ENCODE measurements at regions not wholly inside any gene's neighbourhood (a gene's known extent, or its start where the extent isn't known, plus 50 kb on each side); places are given as distances from the start of the nearest gene placed in this dataset.

DNA sequence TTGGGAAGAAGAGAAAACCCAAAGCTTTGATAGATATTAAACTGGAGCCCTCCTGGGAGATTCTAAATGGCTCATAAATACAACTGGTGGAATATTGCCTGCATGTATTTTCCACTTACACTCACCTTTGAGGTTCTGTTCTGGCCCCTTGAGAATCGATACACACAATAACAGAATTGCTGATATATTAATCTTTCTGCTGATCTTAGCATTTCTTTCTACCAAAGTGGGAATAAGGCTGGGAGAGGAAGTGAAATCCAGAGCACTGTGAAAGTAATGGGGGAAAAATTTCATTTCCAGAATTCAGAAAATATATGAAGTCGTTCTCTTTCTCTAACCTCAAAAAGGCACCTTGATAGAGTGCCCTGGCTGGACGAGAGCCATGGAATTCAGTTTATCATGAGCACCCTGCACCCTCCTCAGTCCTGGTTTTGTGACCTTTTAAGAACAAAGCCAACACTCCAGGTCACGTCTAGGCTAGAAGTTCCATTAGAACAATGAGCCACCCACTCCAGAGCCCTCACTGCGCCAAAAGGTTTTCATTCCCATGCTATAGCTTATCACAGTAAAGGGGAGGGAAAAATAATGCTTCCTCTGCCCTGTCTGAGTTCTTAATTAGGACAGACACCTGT lies 244.5 kb downstream of the CD83 start:
- H3K4me1 ChIP-seq: peaks cover 14 to 29% (median 23%) of the 10 kb centered on the region in 4 donors
- intact Hi-C loops (cut with DNase I): no loop called here
- TF ChIP-seq EP300 (IDR thresholded peaks at IDR 0.05): no peak
- no peak for TF ChIP-seq CTCF (IDR thresholded peaks at IDR 0.05)
- no peak for TF ChIP-seq POLR2A (IDR thresholded peaks at IDR 0.05; ENCODE audit: low read depth)
- no peak for TF ChIP-seq POLR2AphosphoS5 (IDR thresholded peaks at IDR 0.05)

DNA sequence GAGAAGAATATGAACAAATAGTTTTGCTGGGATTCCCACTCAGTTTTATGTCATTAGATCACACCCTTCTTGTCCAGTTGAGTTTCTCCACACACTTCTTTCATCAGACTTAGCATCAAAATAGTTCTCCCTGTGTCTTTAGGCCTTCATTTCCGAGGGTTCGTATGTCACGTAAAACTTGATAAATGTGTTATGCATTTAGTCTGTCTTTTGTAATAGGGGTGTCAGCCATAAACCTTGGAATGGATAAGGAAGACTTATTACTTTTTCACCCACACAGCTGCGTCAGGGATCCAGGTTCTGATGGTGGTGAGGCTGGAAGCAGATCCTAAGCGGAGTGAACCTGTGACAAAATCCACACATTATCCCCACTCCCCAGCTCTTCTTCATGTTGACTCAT lies 246.8 kb downstream of the CD83 start:
- peaks cover 14 to 29% (median 23%) of the 10 kb centered on the region in 4 donors for H3K4me1 ChIP-seq
- H3K27ac ChIP-seq (replicated peaks in 1 of 4): no peak overlapping the region
- no peaks in the 10 kb centered on the region for H3K9me3 ChIP-seq
- TF ChIP-seq CTCF (IDR thresholded peaks at IDR 0.05) (no peak), EP300 (IDR thresholded peaks at IDR 0.05) (no peak), POLR2A (IDR thresholded peaks at IDR 0.05; ENCODE audit: low read depth) (no peak), POLR2AphosphoS5 (IDR thresholded peaks at IDR 0.05) (no peak)
- no peak overlapping the region for H3K4me3 ChIP-seq
- H3K27me3 ChIP-seq: no peaks in the 10 kb centered on the region
- DNase-seq (ENCODE audit: extremely low spot score): no peak
- no peaks in the 10 kb centered on the region for H3K36me3 ChIP-seq
- intact Hi-C loops (cut with DNase I): no loop called here
- 93% methylated on average over 5 of the region's 5 CpGs for WGBS

More for the DNA sequence above, 244.5 kb downstream of the CD83 start:
- Histone ChIP-seq H3K9me3 (no peaks in the 10 kb centered on the region), H3K27ac (replicated peaks in 1 of 4) (peak overlapping the region; percentile 43 to 73 (median 60)), H3K27me3 (no peaks in the 10 kb centered on the region), H3K36me3 (no peaks in the 10 kb centered on the region), H3K4me3 (no peak overlapping the region)
- 77% methylated on average over 5 of the region's 5 CpGs for WGBS
- DNase-seq (ENCODE audit: extremely low spot score): no peak

DNA sequence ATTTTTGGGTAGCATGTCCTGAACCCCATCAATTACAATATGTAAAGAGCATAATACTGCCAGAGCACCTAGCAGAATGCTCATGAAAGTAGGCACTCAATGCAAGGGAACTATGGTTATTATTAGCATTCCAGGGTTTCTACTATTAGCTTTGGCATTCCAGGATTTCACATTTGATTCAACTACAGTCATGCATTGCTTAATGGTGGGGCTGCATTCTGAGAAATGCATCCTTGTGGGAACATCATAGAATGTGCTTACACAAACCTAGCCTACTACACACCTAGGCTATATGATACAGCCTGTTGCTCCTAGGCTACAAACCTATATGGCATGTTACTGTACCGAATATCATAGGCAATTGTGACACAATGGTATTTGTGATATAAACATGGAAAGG lies 247.8 kb downstream of the CD83 start:
- Histone ChIP-seq H3K36me3 (no peaks in the 10 kb centered on the region), H3K4me3 (no peak overlapping the region), H3K27ac (replicated peaks in 1 of 4) (no peak overlapping the region), H3K27me3 (no peaks in the 10 kb centered on the region), H3K9me3 (no peaks in the 10 kb centered on the region), H3K4me1 (peaks cover 9 to 29% (median 22%) of the 10 kb centered on the region in 4 donors)
- intact Hi-C loops (cut with DNase I): no loop called here
- TF ChIP-seq POLR2AphosphoS5 (IDR thresholded peaks at IDR 0.05) (no peak), POLR2A (IDR thresholded peaks at IDR 0.05; ENCODE audit: low read depth) (no peak), EP300 (IDR thresholded peaks at IDR 0.05) (no peak), CTCF (IDR thresholded peaks at IDR 0.05) (no peak)
- WGBS: 88% methylated on average over 1 of the region's 1 CpG
- DNase-seq (ENCODE audit: extremely low spot score): no peak

DNA sequence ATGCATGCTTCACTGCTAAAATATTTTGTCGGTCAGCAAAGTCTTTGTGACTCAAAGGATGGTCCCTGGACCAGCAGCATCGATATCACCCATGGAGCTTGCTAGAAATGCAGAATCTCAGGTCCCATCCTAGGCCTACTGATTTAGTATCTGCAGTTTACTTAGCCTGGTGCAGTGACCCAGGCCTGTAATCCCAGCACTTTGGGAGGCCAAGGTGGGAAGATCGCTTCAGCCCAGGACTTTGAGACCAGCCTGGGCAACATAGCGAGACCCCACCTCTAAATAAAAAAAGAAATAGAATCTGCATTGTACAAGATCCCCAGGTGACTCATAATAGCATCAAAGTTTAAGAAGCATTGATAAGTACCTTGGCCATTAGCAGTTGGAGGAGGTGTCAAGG lies 248.7 kb downstream of the CD83 start:
- Histone ChIP-seq H3K36me3 (no peaks in the 10 kb centered on the region), H3K27ac (replicated peaks in 1 of 4) (no peak overlapping the region), H3K4me1 (peaks cover 4 to 20% (median 13%) of the 10 kb centered on the region in 4 donors), H3K27me3 (no peaks in the 10 kb centered on the region), H3K9me3 (no peaks in the 10 kb centered on the region), H3K4me3 (no peak overlapping the region)
- intact Hi-C loops (cut with DNase I): no loop called here
- TF ChIP-seq EP300 (IDR thresholded peaks at IDR 0.05): no peak
- no peak for TF ChIP-seq POLR2A (IDR thresholded peaks at IDR 0.05; ENCODE audit: low read depth)
- TF ChIP-seq POLR2AphosphoS5 (IDR thresholded peaks at IDR 0.05): no peak
- TF ChIP-seq CTCF (IDR thresholded peaks at IDR 0.05): no peak
- DNase-seq (ENCODE audit: extremely low spot score): no peak
- WGBS: 97% methylated on average over 4 of the region's 4 CpGs

DNA sequence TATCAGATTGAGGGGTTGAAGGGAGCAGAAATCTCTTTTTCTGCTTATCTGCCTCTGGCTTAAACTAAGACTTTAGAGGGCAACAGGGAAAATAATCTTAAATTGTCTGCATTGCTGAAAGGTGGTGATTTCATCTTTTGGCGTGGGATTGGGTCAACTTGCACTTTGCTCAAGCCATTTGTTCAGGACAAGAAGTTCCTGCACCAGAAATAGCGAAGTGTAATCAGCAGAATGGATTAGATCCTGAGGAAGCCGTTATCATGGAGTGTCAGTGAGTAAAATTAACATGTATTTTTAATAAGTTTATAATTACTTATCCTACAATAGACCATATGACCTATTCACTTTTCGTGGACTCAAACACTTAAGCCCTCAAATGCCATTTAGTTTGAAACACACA lies 249.3 kb downstream of the CD83 start:
- H3K36me3 ChIP-seq: no peaks in the 10 kb centered on the region
- 82% methylated on average over 4 of the region's 4 CpGs for WGBS
- H3K4me1 ChIP-seq: peaks cover 2 to 15% (median 7%) of the 10 kb centered on the region in 4 donors
- H3K27ac ChIP-seq (replicated peaks in 1 of 4): no peak overlapping the region
- intact Hi-C loops (cut with DNase I): no loop called here
- no peak for TF ChIP-seq POLR2A (IDR thresholded peaks at IDR 0.05; ENCODE audit: low read depth)
- TF ChIP-seq POLR2AphosphoS5 (IDR thresholded peaks at IDR 0.05): no peak
- TF ChIP-seq EP300 (IDR thresholded peaks at IDR 0.05): no peak
- no peak for TF ChIP-seq CTCF (IDR thresholded peaks at IDR 0.05)
- no peak overlapping the region for H3K4me3 ChIP-seq
- H3K27me3 ChIP-seq: no peaks in the 10 kb centered on the region
- no peak for DNase-seq (ENCODE audit: extremely low spot score)
- no peaks in the 10 kb centered on the region for H3K9me3 ChIP-seq
